HuH-7.5 (cell line): ENCODE measurements at regions not wholly inside any gene's neighbourhood (a gene's known extent, or its start where the extent isn't known, plus 50 kb on each side); places are given as distances from the start of the nearest gene placed in this dataset.
"Not testable (repeated sequence)": the region's sequence is repeated elsewhere in the genome, so short reads cannot be mapped to it uniquely, and the experiment has no call there.

Source experiments
- DNase-seq: peaks from one replicate; pipeline ENCODE4 v3.0.0; 2011; ENCODE audit warnings: low spot score

GRCh38 chr20:40933758-40934157 lies 94.9 kb upstream of the TOP1 start:
- no peak for DNase-seq

GRCh38 chr20:40938020-40938419 lies 90.6 kb upstream of the TOP1 start:
- peak; percentile 36 for DNase-seq

GRCh38 chr20:40939667-40940066 lies 89.0 kb upstream of the TOP1 start:
- DNase-seq: no peak

GRCh38 chr20:40941133-40941610 lies 87.5 kb upstream of the TOP1 start:
- DNase-seq: no peak

GRCh38 chr20:40942006-40942405 lies 86.6 kb upstream of the TOP1 start:
- no peak for DNase-seq

GRCh38 chr20:40942775-40943174 lies 85.8 kb upstream of the TOP1 start:
- no peak for DNase-seq

GRCh38 chr20:40943591-40943990 lies 85.0 kb upstream of the TOP1 start:
- DNase-seq: no peak

- no peak for DNase-seq
Observed at GRCh38 chr20:40945189-40945588, 83.4 kb upstream of the TOP1 start.

- peak; percentile 67 for DNase-seq
Observed at GRCh38 chr20:40945754-40946450, 82.7 kb upstream of the TOP1 start.

GRCh38 chr20:40946451-40946850 lies 82.2 kb upstream of the TOP1 start:
- no peak for DNase-seq

- no peak for DNase-seq
Observed at GRCh38 chr20:40948465-40949267, 80.0 kb upstream of the TOP1 start.

GRCh38 chr20:40949346-40949745 lies 79.3 kb upstream of the TOP1 start:
- no peak for DNase-seq

- no peak for DNase-seq
Observed at GRCh38 chr20:40952136-40952535, 76.5 kb upstream of the TOP1 start.

GRCh38 chr20:40953416-40953815 lies 75.2 kb upstream of the TOP1 start:
- DNase-seq: no peak

GRCh38 chr20:40953856-40954255 lies 74.8 kb upstream of the TOP1 start:
- no peak for DNase-seq

- no peak for DNase-seq
Observed at GRCh38 chr20:40954521-40955165, 74.0 kb upstream of the TOP1 start.

- no peak for DNase-seq
Observed at GRCh38 chr20:40955326-40955725, 73.3 kb upstream of the TOP1 start.

- DNase-seq: not testable (repeated sequence)
Observed at GRCh38 chr20:40955826-40956225, 72.8 kb upstream of the TOP1 start.

- DNase-seq: no peak
Observed at GRCh38 chr20:40956542-40957264, 71.9 kb upstream of the TOP1 start.

- no peak for DNase-seq
Observed at GRCh38 chr20:40957265-40957760, 71.3 kb upstream of the TOP1 start.

- no peak for DNase-seq
Observed at GRCh38 chr20:40958598-40958997, 70.0 kb upstream of the TOP1 start.
